Fibroblast of lung (primary cell): ENCODE measurements at regions not wholly inside any gene's neighbourhood (a gene's known extent, or its start where the extent isn't known, plus 50 kb on each side); places are given as distances from the start of the nearest gene placed in this dataset.

Experiments used
- DNase-seq, 2 donors: peaks; one replicate each; pipeline versions ENCODE4 v3.0.0 to v3.0.0-alpha.2; 2010; ENCODE audit warnings: low read depth in 2 of 2
- H2AFZ ChIP-seq: 2 replicates; pipeline ENCODE4 v1.5.1; 2012; ENCODE audit warnings: low read length, control low read depth, inconsistent platforms
- H3K27ac ChIP-seq: 2 replicates; pipeline ENCODE4 v1.5.1; 2011; ENCODE audit warnings: low read length, control low read depth; ENCODE audit not compliant: insufficient read depth
- H3K27me3 ChIP-seq: 2 replicates; pipeline ENCODE4 v1.5.1; 2011; ENCODE audit warnings: mild to moderate bottlenecking, low read length; ENCODE audit not compliant: control insufficient read depth, insufficient read depth
- H3K36me3 ChIP-seq: 2 replicates; pipeline ENCODE4 v1.5.1; 2011; ENCODE audit warnings: low read length; ENCODE audit not compliant: control insufficient read depth, insufficient read depth
- H3K4me1 ChIP-seq: 2 replicates; pipeline ENCODE4 v1.5.1; 2011; ENCODE audit warnings: low read length; ENCODE audit not compliant: control insufficient read depth, insufficient read depth; ENCODE audit errors: extremely low read depth
- H3K4me2 ChIP-seq: 2 replicates; pipeline ENCODE4 v1.5.1; 2011; ENCODE audit warnings: low read length, control low read depth; ENCODE audit not compliant: insufficient read depth; ENCODE audit errors: extremely low read depth
- H3K4me3 ChIP-seq, 4 experiments: fragments of 200-600 bp in 1 of 4; sonication (generic) in 1 of 4; replicated peaks in 1 of 4; 2 replicates each; pipeline ENCODE4 v1.5.1; 2011 to 2016; ENCODE audit warnings: low read length in 4 of 4, low read depth in 3 of 4, mild to moderate bottlenecking in 3 of 4, control low read depth in 2 of 4, inconsistent platforms in 1 of 4, mixed read lengths in 1 of 4; ENCODE audit not compliant: insufficient read depth in 1 of 4; ENCODE audit errors: control extremely low read depth in 1 of 4
- H3K79me2 ChIP-seq: 2 replicates; pipeline ENCODE4 v1.5.1; 2012; ENCODE audit warnings: mild to moderate bottlenecking, low read length, inconsistent platforms; ENCODE audit not compliant: control insufficient read depth, insufficient read depth
- H3K9ac ChIP-seq: 2 replicates; pipeline ENCODE4 v1.5.1; 2011; ENCODE audit warnings: mild to moderate bottlenecking, low read length, control low read depth; ENCODE audit not compliant: insufficient read depth
- H3K9me3 ChIP-seq: 2 replicates; pipeline ENCODE4 v1.5.1; 2012; ENCODE audit warnings: low read depth, low read length; ENCODE audit not compliant: control insufficient read depth, insufficient read depth
- H4K20me1 ChIP-seq: 2 replicates; pipeline ENCODE4 v1.5.1; 2011; ENCODE audit warnings: low read length; ENCODE audit not compliant: control insufficient read depth, insufficient read depth; ENCODE audit errors: extremely low read depth
- EZH2 ChIP-seq: IDR thresholded peaks from 2 replicates; pipeline ENCODE4 v1.5.1; 2012; ENCODE audit warnings: low read length, control low read depth, mild to moderate bottlenecking; ENCODE audit errors: missing control alignments
- TF ChIP-seq, protein P1 (sequence below), 2 donors: IDR thresholded peaks in 1 of 2; conservative IDR thresholded peaks in 1 of 2; 1 replicate in 1 of 2; 2 replicates in 1 of 2; pipeline ENCODE4 v1.5.1; 2011 to 2012; ENCODE audit warnings: low read length in 2 of 2, control low read depth in 1 of 2, inconsistent platforms in 1 of 2, low read depth in 1 of 2, mild to moderate bottlenecking in 1 of 2

DNA sequence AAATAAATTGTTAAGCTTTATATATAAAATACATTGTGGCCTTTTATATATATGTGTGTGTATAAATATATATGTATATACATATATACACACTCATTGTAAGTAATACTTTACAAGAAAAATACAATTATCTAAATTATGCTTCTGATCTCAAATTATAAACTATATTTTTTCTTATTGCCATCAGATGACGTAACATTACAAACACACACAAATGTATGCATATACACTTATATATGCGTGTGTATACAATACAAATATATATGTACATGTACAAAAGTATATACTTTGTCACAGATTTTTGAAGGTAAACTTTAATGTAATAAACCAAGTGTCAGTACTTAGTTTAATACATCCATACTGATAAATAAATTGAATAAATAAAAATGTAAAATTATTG lies 278.9 kb upstream of the LMO3 start:
- Histone ChIP-seq H4K20me1 (no peaks in the 10 kb centered on the region), H3K4me2 (no peak overlapping the region), H3K79me2 (no peaks in the 10 kb centered on the region), H3K9ac (no peak overlapping the region), H3K27me3 (no peaks in the 10 kb centered on the region), H3K4me1 (no peaks in the 10 kb centered on the region), H3K4me3 (no peak overlapping the region), H3K27ac (no peak overlapping the region), H3K9me3 (no peaks in the 10 kb centered on the region), H2AFZ (no peak overlapping the region), H3K36me3 (no peaks in the 10 kb centered on the region)
- no peak for DNase-seq
- TF ChIP-seq EZH2: no peak
- TF ChIP-seq, protein P1, sequence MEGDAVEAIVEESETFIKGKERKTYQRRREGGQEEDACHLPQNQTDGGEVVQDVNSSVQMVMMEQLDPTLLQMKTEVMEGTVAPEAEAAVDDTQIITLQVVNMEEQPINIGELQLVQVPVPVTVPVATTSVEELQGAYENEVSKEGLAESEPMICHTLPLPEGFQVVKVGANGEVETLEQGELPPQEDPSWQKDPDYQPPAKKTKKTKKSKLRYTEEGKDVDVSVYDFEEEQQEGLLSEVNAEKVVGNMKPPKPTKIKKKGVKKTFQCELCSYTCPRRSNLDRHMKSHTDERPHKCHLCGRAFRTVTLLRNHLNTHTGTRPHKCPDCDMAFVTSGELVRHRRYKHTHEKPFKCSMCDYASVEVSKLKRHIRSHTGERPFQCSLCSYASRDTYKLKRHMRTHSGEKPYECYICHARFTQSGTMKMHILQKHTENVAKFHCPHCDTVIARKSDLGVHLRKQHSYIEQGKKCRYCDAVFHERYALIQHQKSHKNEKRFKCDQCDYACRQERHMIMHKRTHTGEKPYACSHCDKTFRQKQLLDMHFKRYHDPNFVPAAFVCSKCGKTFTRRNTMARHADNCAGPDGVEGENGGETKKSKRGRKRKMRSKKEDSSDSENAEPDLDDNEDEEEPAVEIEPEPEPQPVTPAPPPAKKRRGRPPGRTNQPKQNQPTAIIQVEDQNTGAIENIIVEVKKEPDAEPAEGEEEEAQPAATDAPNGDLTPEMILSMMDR (conservative IDR thresholded peaks at IDR 0.05 in 1 of 2, IDR thresholded peaks at IDR 0.05 in 1 of 2; ENCODE audit: low read depth in 1 of 2, low read length in 2 of 2): no peak

DNA sequence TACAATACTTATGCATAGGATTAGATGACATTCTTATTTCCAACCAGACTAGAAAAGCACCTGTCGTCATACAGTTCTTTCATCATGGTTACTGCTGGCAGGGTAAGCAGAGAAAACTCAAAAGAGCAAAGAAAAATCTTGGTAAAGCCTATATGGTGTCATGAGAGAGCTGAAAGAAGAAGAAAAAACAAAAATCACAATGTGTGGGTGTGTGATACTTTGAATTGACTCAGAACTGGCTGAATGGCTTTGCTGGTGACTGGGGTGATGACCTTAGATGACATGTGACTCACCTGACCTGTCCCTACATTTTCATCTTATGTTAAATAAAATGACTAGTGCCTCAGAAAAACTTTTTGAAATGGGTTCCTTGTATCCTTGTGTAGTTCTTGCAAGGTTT lies 278.1 kb upstream of the LMO3 start:
- no peak for DNase-seq
- no peak for TF ChIP-seq EZH2
- TF ChIP-seq, protein P1 (conservative IDR thresholded peaks at IDR 0.05 in 1 of 2, IDR thresholded peaks at IDR 0.05 in 1 of 2; ENCODE audit: low read depth in 1 of 2, low read length in 2 of 2): no peak
- H4K20me1 ChIP-seq: no peaks in the 10 kb centered on the region

DNA sequence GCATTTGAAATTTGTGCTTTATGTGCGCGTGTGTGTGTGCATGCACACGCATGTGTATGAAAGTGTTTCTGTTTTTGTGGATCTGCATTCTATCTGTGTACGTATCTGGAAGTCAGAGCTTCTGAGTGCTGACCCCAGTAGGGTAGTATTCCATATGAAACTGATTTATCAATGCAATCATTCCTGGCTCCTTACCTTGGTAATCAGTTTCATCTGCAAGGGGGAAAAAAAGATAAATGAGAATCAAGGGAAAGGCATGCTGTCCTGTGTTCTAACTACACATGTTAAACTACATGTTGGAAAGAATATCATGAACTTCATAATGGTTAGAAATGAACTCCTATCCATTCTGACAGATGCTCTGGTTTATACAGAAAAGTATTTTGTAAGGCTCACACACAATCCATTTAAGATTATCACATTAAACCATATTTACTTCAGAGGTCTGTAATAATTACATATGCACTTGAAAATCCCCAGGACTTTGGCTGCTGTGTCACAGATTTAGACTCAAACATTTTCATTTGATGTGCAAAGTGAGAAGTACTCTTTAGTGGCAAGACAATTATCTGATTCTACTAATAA lies 276.1 kb upstream of the LMO3 start:
- Histone ChIP-seq H3K27ac (no peak overlapping the region), H3K4me2 (no peak overlapping the region), H3K9me3 (no peaks in the 10 kb centered on the region), H3K79me2 (no peaks in the 10 kb centered on the region), H3K36me3 (no peaks in the 10 kb centered on the region), H4K20me1 (no peaks in the 10 kb centered on the region), H3K4me1 (no peaks in the 10 kb centered on the region), H3K4me3 (no peak overlapping the region), H2AFZ (no peak overlapping the region), H3K9ac (no peak overlapping the region), H3K27me3 (no peaks in the 10 kb centered on the region)
- no peak for DNase-seq
- TF ChIP-seq, protein P1 (conservative IDR thresholded peaks at IDR 0.05 in 1 of 2, IDR thresholded peaks at IDR 0.05 in 1 of 2; ENCODE audit: low read depth in 1 of 2, low read length in 2 of 2): no peak
- TF ChIP-seq EZH2: no peak

More for the DNA sequence above, 278.1 kb upstream of the LMO3 start:
- H3K79me2 ChIP-seq: no peaks in the 10 kb centered on the region
- no peak overlapping the region for H3K4me2 ChIP-seq
- no peak overlapping the region for H3K4me3 ChIP-seq
- no peaks in the 10 kb centered on the region for H3K36me3 ChIP-seq
- H3K27me3 ChIP-seq: no peaks in the 10 kb centered on the region
- no peaks in the 10 kb centered on the region for H3K4me1 ChIP-seq
- H3K9me3 ChIP-seq: no peaks in the 10 kb centered on the region
- H3K9ac ChIP-seq: no peak overlapping the region
- no peak overlapping the region for H3K27ac ChIP-seq
- H2AFZ ChIP-seq: no peak overlapping the region
